ENCODE measurements at regions not wholly inside any gene's neighbourhood (a gene's known extent, or its start where the extent isn't known, plus 50 kb on each side); places are given as distances from the start of the nearest gene placed in this dataset.

- no peaks in the 10 kb centered on the region for H3K9me1 ChIP-seq (replicated peaks; ENCODE audit: control insufficient read depth, extremely low read depth, insufficient read depth, low read length)
- POLR2A ChIA-PET: no interaction called here
- no peak overlapping the region for H3K9ac ChIP-seq (replicated peaks; ENCODE audit: extremely low read depth, insufficient read depth, low read length)
- H3K36me3 ChIP-seq (ENCODE audit: control insufficient read depth in 2 of 2, extremely low read depth in 1 of 2, insufficient read depth in 2 of 2, low read length in 2 of 2): no peaks in the 10 kb centered on the region
- no peak overlapping the region for H3K27ac ChIP-seq (ENCODE audit: insufficient read depth, low read depth, low read length)
- FAIRE-seq (no peak), DNase-seq (ENCODE audit: low read depth, low spot score) (no peak)
- H3K27me3 ChIP-seq (ENCODE audit: control insufficient read depth in 2 of 2, insufficient read depth in 2 of 2, low read length in 2 of 2): peaks cover 0 to 3% of the 10 kb centered on the region in 2 experiments
- H3K4me2 ChIP-seq (ENCODE audit: insufficient read depth, low read length): no peak overlapping the region
- no peaks in the 10 kb centered on the region for H3K79me2 ChIP-seq (ENCODE audit: control insufficient read depth, insufficient read depth, low read length)
- H4K20me1 ChIP-seq (replicated peaks; ENCODE audit: control insufficient read depth, extremely low read depth, insufficient read depth, low read length): no peaks in the 10 kb centered on the region
- intact Hi-C loops (cut with micrococcal nuclease): no loop called here
- no peak overlapping the region for H2AFZ ChIP-seq (ENCODE audit: low read depth, low read length)
- dilution Hi-C loops (cut with MboI; ENCODE audit: extremely low pct_ligation_motif_present, low sequenced_read_pairs): no loop called here
- BruUV-seq (replicated peaks): no TSS peak
- CTCF ChIA-PET: no interaction called here
- no peaks in the 10 kb centered on the region for H3K4me1 ChIP-seq (ENCODE audit: control insufficient read depth, extremely low read depth, insufficient read depth, low read length)
- no peaks in the 10 kb centered on the region for H3K9me3 ChIP-seq (replicated peaks; ENCODE audit: control insufficient read depth, insufficient read depth, low read length)
- no peak overlapping the region for H3K4me3 ChIP-seq (replicated peaks in 1 of 3; ENCODE audit: insufficient read depth in 1 of 3, low read depth in 1 of 3, low read length in 3 of 3)
- no peak for TF ChIP-seq EZH2 (IDR thresholded peaks at IDR 0.05; ENCODE audit: borderline replicate concordance, low read depth, low read length, severe bottlenecking)
- no peak for TF ChIP-seq POLR2A (IDR thresholded peaks at IDR 0.05; ENCODE audit: low read depth, low read length)
- TF ChIP-seq MYC (IDR thresholded peaks at IDR 0.05; ENCODE audit: low read depth, low read length): no peak
- TF ChIP-seq MAX (IDR thresholded peaks at IDR 0.05; ENCODE audit: insufficient read depth, insufficient read length): no peak
- TF ChIP-seq GATA2 (IDR thresholded peaks at IDR 0.05; ENCODE audit: insufficient read depth, insufficient read length, low read depth, low read length): no peak
- no peak for TF ChIP-seq POLR2AphosphoS5 (IDR thresholded peaks at IDR 0.05; ENCODE audit: insufficient read depth, low read depth, low read length)
- TF ChIP-seq CTCF (IDR thresholded peaks at IDR 0.05; ENCODE audit: extremely low read depth in 1 of 2, insufficient read depth in 1 of 2, low read depth in 1 of 2, low read length in 2 of 2): no peak
- TF ChIP-seq JUN (IDR thresholded peaks at IDR 0.05; ENCODE audit: borderline replicate concordance, insufficient read depth, insufficient read length, low read depth): no peak
- TF ChIP-seq FOS (IDR thresholded peaks at IDR 0.05; ENCODE audit: borderline replicate concordance, insufficient read depth, low read length): no peak
These were observed 68.8 kb downstream of the CAVIN2 start for GRCh38 chr2:191778041-191778440.
